ENCODE measurements at regions not wholly inside any gene's neighbourhood (a gene's known extent, or its start where the extent isn't known, plus 50 kb on each side); places are given as distances from the start of the nearest gene placed in this dataset.

DNA sequence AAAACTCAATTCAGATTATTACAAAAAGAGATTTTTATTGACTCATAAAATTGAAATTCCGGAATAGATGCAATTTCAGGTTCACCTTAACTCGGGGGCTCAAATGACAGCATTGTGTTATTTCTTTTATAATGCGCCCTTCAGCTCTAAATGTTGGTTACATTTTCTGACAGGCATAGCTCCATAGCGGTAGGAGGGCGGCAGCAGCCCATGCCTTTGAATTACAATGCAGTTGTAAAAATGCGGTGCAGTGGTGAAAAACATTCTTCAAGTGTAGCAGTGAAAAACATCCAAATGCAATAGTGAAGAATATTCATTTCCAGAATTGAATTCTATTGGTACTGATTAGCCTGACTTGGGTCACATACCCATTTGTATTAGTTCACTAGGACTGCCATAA lies 215.3 kb upstream of the PKP2 start:
- TF ChIP-seq CTCF (IDR thresholded peaks at IDR 0.05) (no peak), EP300 (IDR thresholded peaks at IDR 0.05) (no peak), POLR2AphosphoS5 (IDR thresholded peaks at IDR 0.05) (no peak)

Measured in sigmoid colon (tissue), 4 donors.